ENCODE measurements at regions not wholly inside any gene's neighbourhood (a gene's known extent, or its start where the extent isn't known, plus 50 kb on each side); places are given as distances from the start of the nearest gene placed in this dataset.

DNA sequence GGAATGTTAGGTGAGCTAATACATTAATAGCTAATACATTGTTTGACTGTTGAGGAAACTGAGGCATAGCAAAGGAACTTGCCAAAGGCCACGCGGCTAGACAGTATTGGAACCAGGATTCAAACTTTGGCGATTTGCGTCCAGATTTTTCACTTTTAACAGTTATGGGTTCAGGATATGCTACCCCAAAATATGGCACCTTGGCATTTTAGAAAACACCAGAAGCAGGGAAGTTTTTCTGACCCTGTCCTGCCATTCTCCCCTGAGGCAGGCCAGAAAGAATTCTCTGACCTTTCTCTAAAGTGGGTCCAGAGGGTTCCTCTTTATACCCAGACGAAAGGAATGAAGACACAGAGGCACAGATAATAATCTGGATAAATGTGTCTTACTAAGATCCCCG, 166.9 kb downstream of the MYCN start:
- Mint-ChIP-seq H3K36me3 (ENCODE audit: unreplicated experiment) (no peaks in the 10 kb centered on the region), H3K4me3 (ENCODE audit: unreplicated experiment) (no peak overlapping the region), H3K27ac (ENCODE audit: unreplicated experiment) (no peak overlapping the region), H3K9me3 (ENCODE audit: unreplicated experiment) (peaks cover 3% of the 10 kb centered on the region), H3K27me3 (ENCODE audit: unreplicated experiment) (no peaks in the 10 kb centered on the region), H3K4me1 (ENCODE audit: unreplicated experiment) (no peaks in the 10 kb centered on the region)
- TF ChIP-seq, protein P1, sequence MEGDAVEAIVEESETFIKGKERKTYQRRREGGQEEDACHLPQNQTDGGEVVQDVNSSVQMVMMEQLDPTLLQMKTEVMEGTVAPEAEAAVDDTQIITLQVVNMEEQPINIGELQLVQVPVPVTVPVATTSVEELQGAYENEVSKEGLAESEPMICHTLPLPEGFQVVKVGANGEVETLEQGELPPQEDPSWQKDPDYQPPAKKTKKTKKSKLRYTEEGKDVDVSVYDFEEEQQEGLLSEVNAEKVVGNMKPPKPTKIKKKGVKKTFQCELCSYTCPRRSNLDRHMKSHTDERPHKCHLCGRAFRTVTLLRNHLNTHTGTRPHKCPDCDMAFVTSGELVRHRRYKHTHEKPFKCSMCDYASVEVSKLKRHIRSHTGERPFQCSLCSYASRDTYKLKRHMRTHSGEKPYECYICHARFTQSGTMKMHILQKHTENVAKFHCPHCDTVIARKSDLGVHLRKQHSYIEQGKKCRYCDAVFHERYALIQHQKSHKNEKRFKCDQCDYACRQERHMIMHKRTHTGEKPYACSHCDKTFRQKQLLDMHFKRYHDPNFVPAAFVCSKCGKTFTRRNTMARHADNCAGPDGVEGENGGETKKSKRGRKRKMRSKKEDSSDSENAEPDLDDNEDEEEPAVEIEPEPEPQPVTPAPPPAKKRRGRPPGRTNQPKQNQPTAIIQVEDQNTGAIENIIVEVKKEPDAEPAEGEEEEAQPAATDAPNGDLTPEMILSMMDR (IDR thresholded peaks at IDR 0.05), result no peak
- no peak for DNase-seq (ENCODE audit: extremely low spot score, unreplicated experiment)

DNA sequence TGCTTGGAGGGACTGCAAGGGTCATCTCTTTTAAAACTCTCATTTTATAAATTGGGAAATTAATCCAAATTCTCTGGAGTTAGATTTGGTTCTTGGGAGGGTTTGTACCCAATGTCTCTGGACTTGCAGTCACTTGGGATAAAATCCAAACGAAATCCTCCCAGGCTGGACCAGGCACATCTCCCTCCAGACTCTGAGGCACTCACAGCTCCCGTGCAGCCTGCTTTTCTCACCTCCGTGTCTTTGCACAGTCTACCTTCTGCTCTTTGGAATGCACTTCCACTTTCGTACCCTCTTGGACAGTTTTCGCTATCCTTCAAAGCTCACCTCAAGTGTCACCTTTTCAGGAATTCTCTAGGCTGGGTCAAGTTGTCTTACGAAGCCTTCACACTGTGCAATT, 166.3 kb downstream of the MYCN start:
- TF ChIP-seq, protein P1 (IDR thresholded peaks at IDR 0.05), result no peak
- Mint-ChIP-seq H3K27ac (ENCODE audit: unreplicated experiment) (no peak overlapping the region), H3K4me3 (ENCODE audit: unreplicated experiment) (no peak overlapping the region)

DNA sequence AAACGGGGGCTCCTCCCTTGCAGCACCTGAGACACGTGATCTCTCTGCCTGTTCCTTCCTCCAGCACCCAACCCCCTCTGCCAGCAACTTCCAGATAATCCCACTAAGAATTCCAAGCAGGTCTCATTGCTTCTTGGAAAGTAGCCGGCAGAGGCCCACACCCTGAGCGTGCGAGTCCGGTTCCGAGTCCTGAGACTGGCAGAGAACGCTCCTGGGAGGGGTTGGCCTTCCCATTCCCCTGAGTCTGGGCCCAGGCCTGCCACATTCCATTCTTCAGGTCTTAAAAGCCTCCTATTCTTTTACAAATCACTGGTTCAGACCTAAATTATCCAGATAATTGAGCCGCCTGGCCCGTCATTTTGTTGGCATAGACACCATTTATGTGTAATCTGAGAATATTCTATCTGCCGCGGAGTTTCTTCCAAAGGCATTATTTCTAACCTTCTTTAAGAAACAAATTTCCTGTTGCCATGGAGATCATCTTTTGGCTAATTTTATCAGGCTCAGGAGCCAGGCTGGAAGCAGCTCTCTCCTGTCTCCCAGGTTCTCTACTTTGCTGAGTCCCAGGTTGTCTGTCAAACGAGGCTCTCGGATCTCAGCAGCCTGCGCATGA, 165.4 kb downstream of the MYCN start:
- no peak overlapping the region for H3K4me3 Mint-ChIP-seq (ENCODE audit: unreplicated experiment)
- H3K27ac Mint-ChIP-seq (ENCODE audit: unreplicated experiment), result no peak overlapping the region
- peaks cover 4% of the 10 kb centered on the region for H3K9me3 Mint-ChIP-seq (ENCODE audit: unreplicated experiment)
- H3K27me3 Mint-ChIP-seq (ENCODE audit: unreplicated experiment), result no peaks in the 10 kb centered on the region
- TF ChIP-seq, protein P1 (IDR thresholded peaks at IDR 0.05), result no peak
- no peaks in the 10 kb centered on the region for H3K4me1 Mint-ChIP-seq (ENCODE audit: unreplicated experiment)
- no peaks in the 10 kb centered on the region for H3K36me3 Mint-ChIP-seq (ENCODE audit: unreplicated experiment)
- DNase-seq (ENCODE audit: extremely low spot score, unreplicated experiment), result no peak

More for the DNA sequence above, 166.3 kb downstream of the MYCN start:
- Mint-ChIP-seq H3K27me3 (ENCODE audit: unreplicated experiment) (no peaks in the 10 kb centered on the region), H3K9me3 (ENCODE audit: unreplicated experiment) (peaks cover 3% of the 10 kb centered on the region), H3K4me1 (ENCODE audit: unreplicated experiment) (no peaks in the 10 kb centered on the region), H3K36me3 (ENCODE audit: unreplicated experiment) (no peaks in the 10 kb centered on the region)
- DNase-seq (ENCODE audit: extremely low spot score, unreplicated experiment), result no peak

DNA sequence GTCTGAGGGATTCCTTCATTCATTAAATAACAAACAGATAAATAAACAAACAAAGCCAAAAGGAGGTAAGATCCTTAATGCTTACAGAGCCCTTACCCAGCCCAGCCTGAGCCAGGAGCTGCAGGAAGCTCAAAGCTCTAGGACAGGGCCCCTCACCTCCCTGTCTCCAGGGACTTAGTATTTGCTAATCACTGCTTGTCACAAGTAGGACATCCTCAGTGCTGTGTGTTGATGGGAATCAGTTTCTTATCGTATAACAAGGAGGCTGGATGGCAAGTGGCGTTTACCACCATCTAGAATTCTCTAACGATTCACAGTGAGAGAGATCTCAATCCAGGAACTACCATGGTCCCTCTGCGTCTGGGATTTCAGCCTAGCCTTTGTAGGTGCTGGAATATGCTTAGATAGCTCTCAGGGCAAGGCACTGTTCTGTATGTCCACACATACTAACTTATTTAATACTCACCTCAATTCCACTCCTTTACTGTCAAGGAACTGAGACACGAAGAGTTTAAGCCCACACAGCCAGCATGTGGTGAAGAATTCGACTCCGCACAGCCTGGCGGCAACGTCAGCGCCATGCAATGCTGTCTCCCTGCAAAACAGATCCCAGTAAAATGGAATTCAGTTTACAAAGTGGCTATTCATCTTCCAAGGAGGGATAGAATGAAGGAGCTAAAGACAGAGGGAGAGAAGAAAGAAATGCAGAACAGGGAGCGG, 164.8 kb downstream of the MYCN start:
- H3K4me1 Mint-ChIP-seq (ENCODE audit: unreplicated experiment), result no peaks in the 10 kb centered on the region
- TF ChIP-seq, protein P1 (IDR thresholded peaks at IDR 0.05), result no peak
- H3K9me3 Mint-ChIP-seq (ENCODE audit: unreplicated experiment), result peaks cover 7% of the 10 kb centered on the region
- no peaks in the 10 kb centered on the region for H3K36me3 Mint-ChIP-seq (ENCODE audit: unreplicated experiment)
- H3K27ac Mint-ChIP-seq (ENCODE audit: unreplicated experiment), result no peak overlapping the region
- H3K27me3 Mint-ChIP-seq (ENCODE audit: unreplicated experiment), result no peaks in the 10 kb centered on the region
- H3K4me3 Mint-ChIP-seq (ENCODE audit: unreplicated experiment), result no peak overlapping the region
- no peak for DNase-seq (ENCODE audit: extremely low spot score, unreplicated experiment)

DNA sequence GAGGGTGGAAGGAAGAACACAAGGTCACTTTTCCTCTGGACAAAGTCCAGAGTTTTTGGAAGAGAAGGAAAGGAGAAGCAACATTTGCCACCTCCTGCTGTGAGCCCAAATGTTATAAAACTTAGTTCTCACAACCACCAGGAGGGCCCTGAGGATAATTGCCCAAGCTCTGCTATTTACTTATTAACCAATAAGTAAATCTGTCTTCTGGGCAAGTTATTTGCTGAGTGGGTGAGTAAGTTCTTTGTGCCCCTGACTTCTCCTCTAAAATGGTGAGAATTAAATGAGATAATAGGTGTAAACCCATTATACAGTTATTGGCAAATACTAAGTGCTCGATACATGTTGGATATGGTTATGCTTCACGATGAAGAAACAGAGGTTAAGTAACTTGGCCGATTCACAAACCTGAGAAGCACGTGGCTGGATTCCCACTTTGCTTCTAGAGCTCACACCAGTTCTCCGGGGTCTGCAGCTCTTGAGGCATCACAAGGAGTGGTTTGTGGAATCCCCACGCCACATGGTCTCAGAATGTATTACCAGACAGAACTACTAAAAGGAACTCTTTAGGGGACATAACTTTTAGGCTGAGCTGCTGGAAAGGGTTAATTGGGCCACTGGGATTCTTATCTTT, 164.1 kb downstream of the MYCN start:
- Mint-ChIP-seq H3K27me3 (ENCODE audit: unreplicated experiment) (no peaks in the 10 kb centered on the region), H3K4me3 (ENCODE audit: unreplicated experiment) (no peak overlapping the region), H3K9me3 (ENCODE audit: unreplicated experiment) (peaks cover 5% of the 10 kb centered on the region), H3K4me1 (ENCODE audit: unreplicated experiment) (no peaks in the 10 kb centered on the region), H3K27ac (ENCODE audit: unreplicated experiment) (no peak overlapping the region), H3K36me3 (ENCODE audit: unreplicated experiment) (no peaks in the 10 kb centered on the region)
- no peak for DNase-seq (ENCODE audit: extremely low spot score, unreplicated experiment)
- TF ChIP-seq, protein P1 (IDR thresholded peaks at IDR 0.05), result no peak

All from osteocyte (in vitro differentiated cells).